ENCODE measurements at regions not wholly inside any gene's neighbourhood (a gene's known extent, or its start where the extent isn't known, plus 50 kb on each side); places are given as distances from the start of the nearest gene placed in this dataset.

DNA sequence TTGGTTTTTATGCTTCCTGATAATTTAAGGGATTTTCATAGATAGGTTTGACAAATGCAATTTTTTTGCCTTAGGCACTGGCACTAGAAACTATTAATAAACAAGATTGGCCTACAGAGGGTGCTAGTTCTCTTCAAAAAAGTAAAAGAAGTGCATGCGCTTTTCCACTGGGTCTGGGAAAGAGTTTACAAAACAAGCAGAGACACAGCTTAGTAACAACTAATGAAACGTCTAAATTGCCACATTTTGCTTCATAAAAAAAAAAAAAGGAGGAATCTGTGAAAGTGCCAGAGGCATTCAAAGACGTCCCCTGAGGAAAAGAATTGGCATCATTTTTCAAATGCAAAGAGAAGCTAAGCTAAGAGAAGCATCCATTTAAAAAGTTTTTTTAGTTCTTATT lies 58.3 kb upstream of the EEA1 start:
- TF ChIP-seq, protein P1, sequence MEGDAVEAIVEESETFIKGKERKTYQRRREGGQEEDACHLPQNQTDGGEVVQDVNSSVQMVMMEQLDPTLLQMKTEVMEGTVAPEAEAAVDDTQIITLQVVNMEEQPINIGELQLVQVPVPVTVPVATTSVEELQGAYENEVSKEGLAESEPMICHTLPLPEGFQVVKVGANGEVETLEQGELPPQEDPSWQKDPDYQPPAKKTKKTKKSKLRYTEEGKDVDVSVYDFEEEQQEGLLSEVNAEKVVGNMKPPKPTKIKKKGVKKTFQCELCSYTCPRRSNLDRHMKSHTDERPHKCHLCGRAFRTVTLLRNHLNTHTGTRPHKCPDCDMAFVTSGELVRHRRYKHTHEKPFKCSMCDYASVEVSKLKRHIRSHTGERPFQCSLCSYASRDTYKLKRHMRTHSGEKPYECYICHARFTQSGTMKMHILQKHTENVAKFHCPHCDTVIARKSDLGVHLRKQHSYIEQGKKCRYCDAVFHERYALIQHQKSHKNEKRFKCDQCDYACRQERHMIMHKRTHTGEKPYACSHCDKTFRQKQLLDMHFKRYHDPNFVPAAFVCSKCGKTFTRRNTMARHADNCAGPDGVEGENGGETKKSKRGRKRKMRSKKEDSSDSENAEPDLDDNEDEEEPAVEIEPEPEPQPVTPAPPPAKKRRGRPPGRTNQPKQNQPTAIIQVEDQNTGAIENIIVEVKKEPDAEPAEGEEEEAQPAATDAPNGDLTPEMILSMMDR (conservative IDR thresholded peaks at IDR 0.05) = peak; percentile 78
- no peak for TF ChIP-seq EZH2 (IDR thresholded peaks at IDR 0.05; ENCODE audit: low read depth)
- BruUV-seq (replicated peaks) = no TSS peak
- ChIA-PET POLR2A (ENCODE audit: unreplicated experiment) (interaction anchor here (0.5 to 0.7 kb wide), 2 partner anchors 58 to 1947 kb away, joined by 3 to 12 read pairs; no protein-coding TSS in a partner anchor), CTCF (interaction anchor here (0.6 to 2.1 kb wide), 7 partner anchors 18 to 903 kb away, joined by 3 to 12 read pairs (median 4); no protein-coding TSS in a partner anchor)
- Histone ChIP-seq H3K9me2 (ENCODE audit: insufficient read depth) (no peaks in the 10 kb centered on the region), H3K36me3 (ENCODE audit: low read depth) (no peaks in the 10 kb centered on the region), H3K79me2 (ENCODE audit: low read depth) (no peaks in the 10 kb centered on the region), H3F3A (ENCODE audit: insufficient read depth, low read depth) (no peaks in the 10 kb centered on the region), H3K27me3 (ENCODE audit: insufficient read depth, low read depth) (no peaks in the 10 kb centered on the region), H2AFZ (0 out of 2 replicates have a peak overlapping the region, but pooled peaks have one; percentile 46), H4K20me1 (ENCODE audit: insufficient read depth) (no peaks in the 10 kb centered on the region), H3K4me1 (replicated peaks; ENCODE audit: insufficient read depth) (peaks cover 14% of the 10 kb centered on the region), H3K4me2 (peak overlapping the region; percentile 17; the same call in 1 of the 2 replicates), H3K9me3 (ENCODE audit: insufficient read depth, low read depth) (no peaks in the 10 kb centered on the region; the same call in 1 of the 2 replicates), H3K27ac (no peak overlapping the region), H3K4me3 (no peak overlapping the region)
- DNase-seq = peak in 1 of 2 experiments; percentile 72
- intact Hi-C loops (cut with micrococcal nuclease; ENCODE audit: unreplicated experiment) = loop anchor here (1.0 to 10.0 kb wide), 6 partner anchors 63 to 1115 kb away; partner anchors contain the start of gene EEA1

DNA sequence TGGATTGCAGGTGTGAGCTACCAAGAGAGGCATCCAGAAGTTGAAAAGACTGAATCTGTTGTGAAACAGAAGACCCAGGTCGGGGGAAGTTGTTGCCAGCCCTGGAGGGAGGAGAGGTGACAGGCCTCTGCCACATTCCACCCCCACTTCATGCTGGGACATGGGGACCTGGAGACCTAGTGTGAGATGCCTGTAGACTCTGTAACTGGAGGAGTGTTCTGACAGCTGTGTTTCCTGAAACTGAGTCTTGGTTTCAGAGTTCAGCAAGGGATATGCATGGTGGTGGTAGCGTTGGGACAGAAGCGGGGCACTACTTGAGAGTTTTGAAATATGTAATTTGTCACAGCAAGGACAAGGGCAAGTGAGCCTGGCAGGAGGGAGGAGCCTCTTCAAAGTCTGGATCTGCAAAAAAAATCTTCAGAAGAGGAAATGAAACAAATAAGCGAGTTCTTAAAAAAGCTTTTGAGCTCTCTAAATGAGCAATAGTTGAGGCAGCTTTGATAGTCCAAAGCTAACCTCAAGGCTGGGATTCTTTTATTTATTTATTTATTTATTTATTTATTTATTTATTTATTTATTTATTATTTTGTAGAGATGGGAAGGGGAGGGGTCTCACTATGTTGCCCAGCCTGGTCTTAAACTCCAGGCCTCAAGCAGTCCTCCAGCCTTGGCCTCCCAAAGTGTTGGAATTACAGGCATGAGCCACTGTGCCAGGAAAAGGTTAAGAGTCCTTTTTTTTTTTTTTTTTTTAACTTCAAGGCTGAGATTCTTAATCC lies 58.9 kb upstream of the EEA1 start:
- no TSS peak for BruUV-seq (replicated peaks)
- H3K27ac ChIP-seq = no peak overlapping the region
- H3K27me3 ChIP-seq (ENCODE audit: insufficient read depth, low read depth) = no peaks in the 10 kb centered on the region
- peaks cover 14% of the 10 kb centered on the region for H3K4me1 ChIP-seq (replicated peaks; ENCODE audit: insufficient read depth)
- TF ChIP-seq EZH2 (IDR thresholded peaks at IDR 0.05; ENCODE audit: low read depth) = no peak
- TF ChIP-seq, protein P1 (conservative IDR thresholded peaks at IDR 0.05) = no peak
- CTCF ChIA-PET = interaction anchor here (0.6 to 2.1 kb wide), 7 partner anchors 17 to 902 kb away, joined by 3 to 12 read pairs (median 5); no protein-coding TSS in a partner anchor
- 0 out of 2 replicates have a peak overlapping the region, but pooled peaks have one; percentile 46 for H2AFZ ChIP-seq
- no peaks in the 10 kb centered on the region; the same call in 1 of the 2 replicates for H3K9me3 ChIP-seq (ENCODE audit: insufficient read depth, low read depth)
- no peaks in the 10 kb centered on the region for H3K79me2 ChIP-seq (ENCODE audit: low read depth)
- intact Hi-C loops (cut with micrococcal nuclease; ENCODE audit: unreplicated experiment) = loop anchor here (1.0 to 10.0 kb wide), 6 partner anchors 63 to 1114 kb away; partner anchors contain the start of gene EEA1
- H4K20me1 ChIP-seq (ENCODE audit: insufficient read depth) = no peaks in the 10 kb centered on the region
- no peak overlapping the region for H3K4me3 ChIP-seq
- POLR2A ChIA-PET (ENCODE audit: unreplicated experiment) = interaction anchor here (0.5 kb wide), 1 partner anchor 58 kb away, joined by 3 read pairs; no protein-coding TSS in a partner anchor
- no peaks in the 10 kb centered on the region for H3F3A ChIP-seq (ENCODE audit: insufficient read depth, low read depth)
- peak overlapping the region; percentile 17; the same call in 1 of the 2 replicates for H3K4me2 ChIP-seq
- H3K9me2 ChIP-seq (ENCODE audit: insufficient read depth) = no peaks in the 10 kb centered on the region
- H3K36me3 ChIP-seq (ENCODE audit: low read depth) = no peaks in the 10 kb centered on the region
- DNase-seq = peak in 1 of 2 experiments; percentile 37

DNA sequence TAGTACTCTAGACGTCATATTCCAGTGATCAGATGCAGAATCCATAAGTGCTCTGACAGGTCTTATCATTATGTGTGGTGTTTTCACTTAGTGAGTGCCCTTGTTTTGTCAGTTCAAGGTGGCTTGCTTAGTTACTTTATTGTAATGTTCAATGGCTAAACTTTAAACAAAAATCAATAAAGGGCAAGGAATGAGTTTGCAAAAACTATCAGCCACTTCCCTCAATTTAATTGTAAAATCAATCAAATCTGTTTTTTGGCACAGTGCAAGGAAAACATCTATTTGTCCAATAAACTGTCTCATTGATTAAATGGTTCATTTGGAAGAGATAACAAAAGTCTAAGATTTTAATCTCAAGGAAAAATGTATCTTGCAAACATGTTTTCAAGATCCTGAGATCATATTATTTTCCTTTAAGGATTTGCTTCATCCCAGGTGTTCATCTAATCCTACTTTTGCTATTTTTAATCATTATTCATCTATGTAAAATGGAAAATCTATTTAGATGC lies 59.6 kb upstream of the EEA1 start:
- intact Hi-C loops (cut with micrococcal nuclease; ENCODE audit: unreplicated experiment) = loop anchor here (5.0 to 10.0 kb wide), 2 partner anchors 64 to 1114 kb away; partner anchors contain the start of gene EEA1
- no peak overlapping the region for H3K4me3 ChIP-seq
- no peak for TF ChIP-seq EZH2 (IDR thresholded peaks at IDR 0.05; ENCODE audit: low read depth)
- TF ChIP-seq, protein P1 (conservative IDR thresholded peaks at IDR 0.05) = no peak
- BruUV-seq (replicated peaks) = no TSS peak
- no peaks in the 10 kb centered on the region for H3K36me3 ChIP-seq (ENCODE audit: low read depth)
- no peaks in the 10 kb centered on the region; the same call in 1 of the 2 replicates for H3K9me3 ChIP-seq (ENCODE audit: insufficient read depth, low read depth)
- H2AFZ ChIP-seq = no peak overlapping the region
- H3K4me2 ChIP-seq = no peak overlapping the region
- peaks cover 14% of the 10 kb centered on the region for H3K4me1 ChIP-seq (replicated peaks; ENCODE audit: insufficient read depth)
- H3K79me2 ChIP-seq (ENCODE audit: low read depth) = no peaks in the 10 kb centered on the region
- no peaks in the 10 kb centered on the region for H3K27me3 ChIP-seq (ENCODE audit: insufficient read depth, low read depth)
- H4K20me1 ChIP-seq (ENCODE audit: insufficient read depth) = no peaks in the 10 kb centered on the region
- no peaks in the 10 kb centered on the region for H3K9me2 ChIP-seq (ENCODE audit: insufficient read depth)
- ChIA-PET CTCF (interaction anchor here (0.6 to 2.1 kb wide), 3 partner anchors 396 to 408 kb away, joined by 3 to 12 read pairs (median 6); no protein-coding TSS in a partner anchor), POLR2A (ENCODE audit: unreplicated experiment) (no interaction called here)
- no peak overlapping the region for H3K27ac ChIP-seq
- H3F3A ChIP-seq (ENCODE audit: insufficient read depth, low read depth) = no peaks in the 10 kb centered on the region
- no peak for DNase-seq
